ENCODE measurements at regions not wholly inside any gene's neighbourhood (a gene's known extent, or its start where the extent isn't known, plus 50 kb on each side); places are given as distances from the start of the nearest gene placed in this dataset.
"Not testable (repeated sequence)": the region's sequence is repeated elsewhere in the genome, so short reads cannot be mapped to it uniquely, and the experiment has no call there.

GRCh38 chr14:59058776-59059175 lies 129.7 kb upstream of the DAAM1 start:
- DNase-seq (ENCODE audit: low spot score) = not testable (repeated sequence)

GRCh38 chr14:59060841-59061240 lies 127.6 kb upstream of the DAAM1 start:
- DNase-seq (ENCODE audit: low spot score) = no peak

- DNase-seq (ENCODE audit: low spot score) = no peak
Observed at GRCh38 chr14:59061292-59061691, 127.2 kb upstream of the DAAM1 start.

- no peak for DNase-seq (ENCODE audit: low spot score)
Observed at GRCh38 chr14:59063259-59063658, 125.2 kb upstream of the DAAM1 start.

- DNase-seq (ENCODE audit: low spot score) = no peak
Observed at GRCh38 chr14:59067127-59067894, 121.2 kb upstream of the DAAM1 start.

GRCh38 chr14:59069163-59069854 lies 119.2 kb upstream of the DAAM1 start:
- no peak for DNase-seq (ENCODE audit: low spot score)

GRCh38 chr14:59075506-59075905 lies 113.0 kb upstream of the DAAM1 start:
- no peak for DNase-seq (ENCODE audit: low spot score)

GRCh38 chr14:59081720-59082119 lies 106.7 kb upstream of the DAAM1 start:
- DNase-seq (ENCODE audit: low spot score) = no peak

GRCh38 chr14:59085207-59085739 lies 103.2 kb upstream of the DAAM1 start:
- DNase-seq (ENCODE audit: low spot score) = no peak

GRCh38 chr14:59086241-59086882 lies 102.1 kb upstream of the DAAM1 start:
- no peak for DNase-seq (ENCODE audit: low spot score)

- no peak for DNase-seq (ENCODE audit: low spot score)
Observed at GRCh38 chr14:59087240-59087639, 101.2 kb upstream of the DAAM1 start.

GRCh38 chr14:59087711-59088110 lies 100.8 kb upstream of the DAAM1 start:
- DNase-seq (ENCODE audit: low spot score) = no peak

GRCh38 chr14:59090572-59090971 lies 97.9 kb upstream of the DAAM1 start:
- DNase-seq (ENCODE audit: low spot score) = no peak

GRCh38 chr14:59091404-59091803 lies 97.1 kb upstream of the DAAM1 start:
- no peak for DNase-seq (ENCODE audit: low spot score)

GRCh38 chr14:59091976-59092375 lies 96.5 kb upstream of the DAAM1 start:
- no peak for DNase-seq (ENCODE audit: low spot score)

- no peak for DNase-seq (ENCODE audit: low spot score)
Observed at GRCh38 chr14:59093902-59094301, 94.6 kb upstream of the DAAM1 start.

- no peak for DNase-seq (ENCODE audit: low spot score)
Observed at GRCh38 chr14:59096303-59096702, 92.2 kb upstream of the DAAM1 start.

- DNase-seq (ENCODE audit: low spot score) = no peak
Observed at GRCh38 chr14:59097681-59098080, 90.8 kb upstream of the DAAM1 start.

- no peak for DNase-seq (ENCODE audit: low spot score)
Observed at GRCh38 chr14:59098377-59098776, 90.1 kb upstream of the DAAM1 start.

GRCh38 chr14:59100205-59100604 lies 88.3 kb upstream of the DAAM1 start:
- DNase-seq (ENCODE audit: low spot score) = no peak

GRCh38 chr14:59101476-59101875 lies 87.0 kb upstream of the DAAM1 start:
- DNase-seq (ENCODE audit: low spot score) = no peak

- no peak for DNase-seq (ENCODE audit: low spot score)
Observed at GRCh38 chr14:59103396-59103795, 85.1 kb upstream of the DAAM1 start.

- no peak for DNase-seq (ENCODE audit: low spot score)
Observed at GRCh38 chr14:59107819-59108218, 80.6 kb upstream of the DAAM1 start.

All from CD4-positive, alpha-beta T cell treated with Interleukin-2 at 100 ng/mL for 4 hours (primary cell).